ENCODE measurements at regions not wholly inside any gene's neighbourhood (a gene's known extent, or its start where the extent isn't known, plus 50 kb on each side); places are given as distances from the start of the nearest gene placed in this dataset.

DNA sequence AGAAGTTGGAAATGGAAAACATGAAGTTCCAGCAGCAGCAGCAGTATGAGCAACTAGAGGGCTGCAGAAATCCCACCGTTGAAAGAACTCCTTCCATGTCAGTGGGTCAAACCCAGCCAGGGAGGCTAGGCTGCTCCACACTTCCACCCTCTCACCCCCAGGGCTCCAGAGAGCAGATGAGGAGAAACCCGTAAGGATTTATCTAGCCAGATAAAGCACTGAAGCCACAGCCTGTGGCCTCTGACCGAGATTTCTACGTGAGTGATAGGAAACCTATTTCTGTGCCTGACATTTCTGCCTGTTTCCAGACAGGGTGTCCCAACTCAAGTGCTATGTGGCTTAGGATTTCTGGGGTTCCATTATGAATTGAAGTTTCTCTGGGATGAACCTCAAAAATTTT lies 100.0 kb upstream of the EEA1 start:
- no peak for DNase-seq
- 73 to 83% (median 82%) methylated on average over 4 of the region's 4 CpGs for whole genome bisulfite sequencing, 3 donors
- Histone ChIP-seq H3K27me3 (no peaks in the 10 kb centered on the region), H3K27ac (no peak overlapping the region), H3K4me1 (ENCODE audit: insufficient read depth) (no peaks in the 10 kb centered on the region), H3K9me3 (no peaks in the 10 kb centered on the region), H3K4me3 (no peak overlapping the region), H3K36me3 (no peaks in the 10 kb centered on the region)
- TF ChIP-seq, protein P1, sequence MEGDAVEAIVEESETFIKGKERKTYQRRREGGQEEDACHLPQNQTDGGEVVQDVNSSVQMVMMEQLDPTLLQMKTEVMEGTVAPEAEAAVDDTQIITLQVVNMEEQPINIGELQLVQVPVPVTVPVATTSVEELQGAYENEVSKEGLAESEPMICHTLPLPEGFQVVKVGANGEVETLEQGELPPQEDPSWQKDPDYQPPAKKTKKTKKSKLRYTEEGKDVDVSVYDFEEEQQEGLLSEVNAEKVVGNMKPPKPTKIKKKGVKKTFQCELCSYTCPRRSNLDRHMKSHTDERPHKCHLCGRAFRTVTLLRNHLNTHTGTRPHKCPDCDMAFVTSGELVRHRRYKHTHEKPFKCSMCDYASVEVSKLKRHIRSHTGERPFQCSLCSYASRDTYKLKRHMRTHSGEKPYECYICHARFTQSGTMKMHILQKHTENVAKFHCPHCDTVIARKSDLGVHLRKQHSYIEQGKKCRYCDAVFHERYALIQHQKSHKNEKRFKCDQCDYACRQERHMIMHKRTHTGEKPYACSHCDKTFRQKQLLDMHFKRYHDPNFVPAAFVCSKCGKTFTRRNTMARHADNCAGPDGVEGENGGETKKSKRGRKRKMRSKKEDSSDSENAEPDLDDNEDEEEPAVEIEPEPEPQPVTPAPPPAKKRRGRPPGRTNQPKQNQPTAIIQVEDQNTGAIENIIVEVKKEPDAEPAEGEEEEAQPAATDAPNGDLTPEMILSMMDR (IDR thresholded peaks at IDR 0.05), result no peak
- no peak for TF ChIP-seq POLR2A (IDR thresholded peaks at IDR 0.05)
- TF ChIP-seq EP300 (IDR thresholded peaks at IDR 0.05), result no peak
- intact Hi-C loops (cut with DNase I), result no loop called here

DNA sequence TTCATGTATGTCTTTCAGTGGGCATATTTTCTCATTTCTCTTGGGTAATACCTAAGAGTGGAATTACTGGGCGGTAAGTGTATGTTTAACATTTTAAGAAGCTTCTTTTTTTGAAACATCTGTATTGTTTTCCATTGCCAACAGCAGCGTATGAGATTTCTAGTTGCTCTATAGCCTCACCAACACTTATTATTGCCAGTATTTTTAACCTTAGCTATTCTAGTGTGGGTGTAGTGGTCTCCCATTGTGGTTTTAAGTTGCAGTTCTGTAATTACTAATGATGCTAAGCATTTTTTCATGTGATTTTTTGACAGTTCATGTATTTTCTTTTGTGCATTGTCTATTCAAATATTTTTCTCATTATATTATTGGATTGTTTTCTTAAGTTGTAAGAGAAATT lies 101.9 kb upstream of the EEA1 start:
- TF ChIP-seq, protein P1 (IDR thresholded peaks at IDR 0.05), result no peak
- TF ChIP-seq POLR2A (IDR thresholded peaks at IDR 0.05) (no peak), EP300 (IDR thresholded peaks at IDR 0.05) (no peak)
- no peak for DNase-seq
- Histone ChIP-seq H3K4me3 (no peak overlapping the region), H3K9me3 (no peaks in the 10 kb centered on the region), H3K36me3 (no peaks in the 10 kb centered on the region), H3K27me3 (no peaks in the 10 kb centered on the region), H3K27ac (no peak overlapping the region), H3K4me1 (ENCODE audit: insufficient read depth) (no peaks in the 10 kb centered on the region)
- WGBS, 3 donors, result 64 to 70% (median 67%) methylated on average over 2 of the region's 2 CpGs
- intact Hi-C loops (cut with DNase I), result no loop called here

DNA sequence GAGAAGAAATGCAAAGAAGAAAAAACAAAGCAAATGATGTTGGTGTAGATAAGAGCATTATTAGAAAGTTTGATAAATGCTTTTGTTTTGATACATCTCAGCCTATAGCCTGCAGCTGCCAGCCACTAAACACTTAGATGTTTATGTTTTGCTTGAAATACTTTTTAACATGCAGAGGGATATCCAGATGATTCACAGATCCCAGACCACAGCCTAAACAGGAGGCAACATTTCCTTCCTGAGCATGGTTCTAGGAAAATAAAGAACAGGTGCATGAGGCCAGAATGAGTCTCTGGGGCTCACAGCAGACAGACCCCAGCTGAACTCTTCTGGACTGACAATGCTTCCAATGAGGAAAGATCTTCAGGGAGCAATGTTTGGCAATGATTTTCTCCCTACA lies 103.7 kb upstream of the EEA1 start:
- no peaks in the 10 kb centered on the region for H3K9me3 ChIP-seq
- no peak for DNase-seq
- no peaks in the 10 kb centered on the region for H3K36me3 ChIP-seq
- no peak for TF ChIP-seq EP300 (IDR thresholded peaks at IDR 0.05)
- TF ChIP-seq, protein P1 (IDR thresholded peaks at IDR 0.05), result no peak
- no peak for TF ChIP-seq POLR2A (IDR thresholded peaks at IDR 0.05)
- intact Hi-C loops (cut with DNase I), result no loop called here
- H3K27me3 ChIP-seq, result no peaks in the 10 kb centered on the region
- no peaks in the 10 kb centered on the region for H3K4me1 ChIP-seq (ENCODE audit: insufficient read depth)
- H3K27ac ChIP-seq, result no peak overlapping the region
- H3K4me3 ChIP-seq, result no peak overlapping the region

DNA sequence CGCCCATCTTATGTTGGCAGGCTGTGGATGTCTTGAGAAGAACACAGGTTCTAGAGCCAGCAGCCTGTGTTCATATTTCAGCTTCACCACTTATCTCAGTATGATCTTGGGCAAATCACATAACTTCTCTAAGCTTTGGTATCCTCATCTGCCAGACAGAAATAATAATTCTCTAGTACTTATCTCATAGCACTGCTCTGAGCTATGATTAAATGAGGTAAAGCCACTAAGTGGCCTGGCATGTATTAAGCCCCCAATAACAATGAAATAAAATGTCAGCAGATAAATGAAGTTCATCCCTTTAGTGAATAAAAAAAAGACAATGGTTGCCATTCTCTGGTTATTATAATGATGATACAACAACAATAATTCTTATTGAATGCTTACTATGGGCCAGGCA lies 104.9 kb upstream of the EEA1 start:
- WGBS, 3 donors, result 86 to 97% (median 91%) methylated on average over 1 of the region's 1 CpG
- Histone ChIP-seq H3K27ac (no peak overlapping the region), H3K36me3 (no peaks in the 10 kb centered on the region), H3K27me3 (no peaks in the 10 kb centered on the region), H3K4me1 (ENCODE audit: insufficient read depth) (no peaks in the 10 kb centered on the region), H3K4me3 (no peak overlapping the region), H3K9me3 (no peaks in the 10 kb centered on the region)
- intact Hi-C loops (cut with DNase I), result no loop called here
- DNase-seq, result no peak
- TF ChIP-seq POLR2A (IDR thresholded peaks at IDR 0.05), result no peak
- TF ChIP-seq, protein P1 (IDR thresholded peaks at IDR 0.05), result no peak
- no peak for TF ChIP-seq EP300 (IDR thresholded peaks at IDR 0.05)

DNA sequence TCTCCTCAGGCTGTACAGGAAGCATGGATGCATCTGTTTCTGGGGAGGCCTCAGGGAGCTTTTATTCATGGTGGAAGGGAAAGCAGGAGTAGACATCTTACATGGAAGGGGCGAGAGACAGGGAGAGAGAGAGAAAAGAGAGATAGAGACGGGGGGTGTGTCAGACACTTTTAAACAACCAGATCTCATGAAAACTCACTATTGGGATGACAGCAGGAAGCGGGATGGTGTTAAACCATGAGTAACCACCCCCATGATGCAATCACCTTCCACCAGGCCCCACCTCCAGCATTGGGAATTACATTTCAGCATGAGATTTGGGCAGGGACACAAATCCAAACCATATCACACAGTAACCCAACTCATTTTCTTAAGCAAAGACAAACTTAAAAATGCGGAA lies 110.0 kb upstream of the EEA1 start:
- no peaks in the 10 kb centered on the region for H3K9me3 ChIP-seq
- DNase-seq, result no peak
- H3K4me3 ChIP-seq, result no peak overlapping the region
- no peaks in the 10 kb centered on the region for H3K4me1 ChIP-seq (ENCODE audit: insufficient read depth)
- TF ChIP-seq POLR2A (IDR thresholded peaks at IDR 0.05) (no peak), EP300 (IDR thresholded peaks at IDR 0.05) (no peak)
- TF ChIP-seq, protein P1 (IDR thresholded peaks at IDR 0.05), result no peak
- intact Hi-C loops (cut with DNase I), result no loop called here
- H3K27me3 ChIP-seq, result no peaks in the 10 kb centered on the region
- WGBS, 3 donors, result 80 to 88% (median 83%) methylated on average over 4 of the region's 4 CpGs
- no peak overlapping the region for H3K27ac ChIP-seq
- H3K36me3 ChIP-seq, result no peaks in the 10 kb centered on the region

Data from ovary (tissue), 7 donors.